GM23248 (cell line): ENCODE measurements at regions not wholly inside any gene's neighbourhood (a gene's known extent, or its start where the extent isn't known, plus 50 kb on each side); places are given as distances from the start of the nearest gene placed in this dataset.

ENCODE experiments used
- EZH2 ChIP-seq: fragments of 200-600 bp; sonication (generic); IDR thresholded peaks from 2 replicates; pipeline ENCODE4 v1.6.1; 2018; ENCODE audit warnings: antibody characterized with exemption, mild to moderate bottlenecking; ENCODE audit not compliant: insufficient read depth, poor library complexity, severe bottlenecking
- EZH2phosphoT487 ChIP-seq: fragments of 200-600 bp; sonication (generic); IDR thresholded peaks from 2 replicates; pipeline ENCODE4 v1.6.1; 2018; ENCODE audit warnings: antibody characterized with exemption, moderate library complexity, mild to moderate bottlenecking, low read depth; ENCODE audit not compliant: insufficient read depth

GRCh38 chr9:108746864-108747263 is 108.9 kb downstream of the ACTL7B start:
- TF ChIP-seq EZH2, result no peak
- no peak for TF ChIP-seq EZH2phosphoT487
